CD4-positive, CD25-positive, alpha-beta regulatory T cell (primary cell): ENCODE measurements at regions not wholly inside any gene's neighbourhood (a gene's known extent, or its start where the extent isn't known, plus 50 kb on each side); places are given as distances from the start of the nearest gene placed in this dataset.

Experiments
- ATAC-seq, 2 donors: fragments of 150-1000 bp; cut with Tn5 transposase; one replicate each; pipeline ENCODE4 v1.10.0; 2021; ENCODE audit warnings: low read depth in 2 of 2, moderate number of reproducible peaks in 2 of 2, moderate library complexity in 1 of 2
- DNase-seq, 3 donors: peaks; one replicate each; pipeline versions ENCODE4 v3.0.0 to v3.0.0-alpha.2; 2012 to 2022; ENCODE audit warnings: mixed read lengths in 1 of 3
- H3K27ac ChIP-seq: one replicate; pipeline ENCODE4 v1.7.0; 2013; ENCODE audit warnings: mild to moderate bottlenecking, low read length; ENCODE audit not compliant: insufficient read depth, poor library complexity, severe bottlenecking
- H3K27me3 ChIP-seq: one replicate; pipeline ENCODE4 v1.7.0; 2013; ENCODE audit warnings: low read length; ENCODE audit not compliant: control insufficient read depth, insufficient read depth
- H3K36me3 ChIP-seq: one replicate; pipeline ENCODE4 v1.7.0; 2013; ENCODE audit warnings: mild to moderate bottlenecking, low read length, moderate library complexity; ENCODE audit not compliant: control insufficient read depth, insufficient read depth
- H3K4me1 ChIP-seq: 2 replicates; pipeline ENCODE4 v1.7.0; 2013; ENCODE audit warnings: mild to moderate bottlenecking, low read length; ENCODE audit not compliant: insufficient read depth, control insufficient read depth, poor library complexity, severe bottlenecking
- H3K4me3 ChIP-seq: one replicate; pipeline ENCODE4 v1.7.0; 2013; ENCODE audit warnings: low read depth, mild to moderate bottlenecking, low read length, moderate library complexity
- H3K9me3 ChIP-seq, 2 experiments: 1 replicate in 1 of 2; 2 replicates in 1 of 2; pipeline ENCODE4 v1.7.0; 2013; ENCODE audit warnings: low read length in 2 of 2, mild to moderate bottlenecking in 1 of 2, moderate library complexity in 1 of 2; ENCODE audit not compliant: control insufficient read depth in 2 of 2
- H3K27ac Mint-ChIP-seq, 3 donors: one replicate each; pipeline ENCODE4 v1.8.0; 2020 to 2022; ENCODE audit warnings: mild to moderate bottlenecking in 3 of 3, mixed read lengths in 3 of 3, moderate library complexity in 2 of 3
- H3K27me3 Mint-ChIP-seq: one replicate; pipeline ENCODE4 v1.8.0; 2022; ENCODE audit warnings: mild to moderate bottlenecking, mixed read lengths
- H3K36me3 Mint-ChIP-seq: one replicate; pipeline ENCODE4 v1.8.0; 2020; ENCODE audit warnings: mixed read lengths
- H3K4me1 Mint-ChIP-seq, 4 donors: one replicate each; pipeline ENCODE4 v1.8.0; 2020 to 2022; ENCODE audit warnings: mixed read lengths in 4 of 4, mild to moderate bottlenecking in 1 of 4
- H3K4me3 Mint-ChIP-seq, 4 donors: one replicate each; pipeline ENCODE4 v1.8.0; 2020 to 2022; ENCODE audit warnings: mild to moderate bottlenecking in 4 of 4, mixed read lengths in 4 of 4, moderate library complexity in 3 of 4
- H3K9me3 Mint-ChIP-seq, 7 donors: one replicate each; pipeline ENCODE4 v1.8.0; 2020 to 2022; ENCODE audit warnings: mixed read lengths in 7 of 7, mild to moderate bottlenecking in 3 of 7, moderate library complexity in 2 of 7

DNA sequence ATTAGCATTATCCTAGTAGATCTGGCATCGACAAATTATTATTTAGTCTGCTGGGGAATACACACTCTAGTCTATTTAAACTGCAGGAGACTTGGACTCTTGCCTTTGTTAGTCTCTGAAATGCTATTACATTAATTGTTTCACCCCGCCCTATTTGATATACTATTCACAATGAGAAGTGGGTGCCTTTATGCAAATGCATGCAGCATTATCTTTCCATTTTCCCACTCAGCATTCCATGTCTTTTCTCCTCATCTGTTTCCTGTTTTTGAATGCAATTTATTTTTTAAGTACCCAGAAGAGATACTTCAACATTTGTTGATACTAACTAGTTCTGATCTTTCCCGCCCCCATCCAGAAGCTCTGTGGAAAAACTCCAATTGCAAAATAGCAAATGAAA lies 395.3 kb upstream of the NXPH2 start:
- no peak for ATAC-seq
- Mint-ChIP-seq H3K4me1 (peaks cover 0 to 5% (median 0%) of the 10 kb centered on the region in 4 donors), H3K27me3 (no peaks in the 10 kb centered on the region)

DNA sequence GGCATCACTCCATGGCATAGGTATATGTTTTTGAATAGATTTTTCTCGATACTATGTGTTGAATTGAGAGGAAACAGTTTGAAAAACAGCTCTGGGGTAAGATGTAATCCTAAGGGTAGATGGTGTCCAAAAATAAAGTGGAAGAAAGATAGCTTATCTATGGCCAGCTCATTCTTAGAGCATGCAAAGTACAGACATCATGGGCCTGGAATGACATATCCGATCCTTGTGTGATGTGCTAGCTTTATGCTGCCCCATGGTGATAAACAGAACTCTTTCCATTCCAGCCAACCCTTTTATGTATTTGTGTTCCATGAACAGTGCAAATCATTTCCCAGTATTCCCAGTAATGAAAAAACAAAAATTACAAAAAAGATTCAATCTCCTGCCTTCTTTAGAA lies 390.2 kb upstream of the NXPH2 start:
- Mint-ChIP-seq H3K4me1 (no peaks in the 10 kb centered on the region), H3K27ac (no peak overlapping the region), H3K27me3 (no peaks in the 10 kb centered on the region), H3K9me3 (peaks cover 0 to 21% (median 3%) of the 10 kb centered on the region in 7 donors), H3K4me3 (no peak overlapping the region), H3K36me3 (no peaks in the 10 kb centered on the region)
- no peak overlapping the region for H3K27ac ChIP-seq
- no peak overlapping the region for H3K4me3 ChIP-seq
- ATAC-seq (no peak), DNase-seq (no peak)
- no peaks in the 10 kb centered on the region for H3K4me1 ChIP-seq
- H3K9me3 ChIP-seq, result no peaks in the 10 kb centered on the region
- H3K27me3 ChIP-seq, result no peaks in the 10 kb centered on the region
- no peaks in the 10 kb centered on the region for H3K36me3 ChIP-seq

More for the DNA sequence above, 395.3 kb upstream of the NXPH2 start:
- H3K4me3 Mint-ChIP-seq, result no peak overlapping the region
- H3K36me3 ChIP-seq, result no peaks in the 10 kb centered on the region
- H3K36me3 Mint-ChIP-seq, result no peaks in the 10 kb centered on the region
- DNase-seq, result no peak
- H3K4me3 ChIP-seq, result no peak overlapping the region
- no peaks in the 10 kb centered on the region for H3K4me1 ChIP-seq
- no peak overlapping the region for H3K27ac ChIP-seq
- no peak overlapping the region for H3K27ac Mint-ChIP-seq
- H3K9me3 ChIP-seq, result no peaks in the 10 kb centered on the region
- H3K9me3 Mint-ChIP-seq, result peaks cover 3 to 21% (median 8%) of the 10 kb centered on the region in 7 donors
- H3K27me3 ChIP-seq, result no peaks in the 10 kb centered on the region

DNA sequence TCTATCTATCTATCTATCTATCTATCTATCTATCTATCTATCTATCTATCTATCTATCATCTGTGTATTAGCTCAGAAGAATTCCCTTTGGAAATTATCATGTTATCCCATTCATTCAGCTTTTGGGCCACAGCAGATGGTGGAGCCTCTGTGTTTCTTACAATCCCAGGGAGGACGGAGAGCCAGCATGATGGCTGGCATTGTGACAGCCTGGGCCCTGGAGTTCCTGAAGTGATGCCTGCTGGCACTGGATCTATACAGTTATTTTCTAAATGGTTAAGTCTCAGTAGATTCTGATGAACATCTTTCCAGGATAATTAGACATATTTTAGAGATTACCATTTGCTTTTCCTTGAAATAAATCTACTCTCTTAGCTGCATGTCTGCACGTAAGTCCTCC lies 385.4 kb upstream of the NXPH2 start:
- no peak overlapping the region for H3K4me3 ChIP-seq
- H3K4me1 Mint-ChIP-seq, result no peaks in the 10 kb centered on the region
- no peak overlapping the region for H3K27ac Mint-ChIP-seq
- H3K9me3 Mint-ChIP-seq, result peaks cover 0 to 10% (median 3%) of the 10 kb centered on the region in 7 donors
- no peaks in the 10 kb centered on the region for H3K4me1 ChIP-seq
- no peaks in the 10 kb centered on the region for H3K27me3 Mint-ChIP-seq
- DNase-seq, result no peak
- H3K27me3 ChIP-seq, result no peaks in the 10 kb centered on the region
- no peaks in the 10 kb centered on the region for H3K36me3 Mint-ChIP-seq
- no peaks in the 10 kb centered on the region for H3K9me3 ChIP-seq
- no peak for ATAC-seq
- no peaks in the 10 kb centered on the region for H3K36me3 ChIP-seq
- no peak overlapping the region for H3K27ac ChIP-seq
- H3K4me3 Mint-ChIP-seq, result no peak overlapping the region

- H3K4me3 Mint-ChIP-seq, result no peak overlapping the region
- Histone ChIP-seq H3K36me3 (no peaks in the 10 kb centered on the region), H3K27me3 (no peaks in the 10 kb centered on the region), H3K9me3 (no peaks in the 10 kb centered on the region), H3K27ac (no peak overlapping the region), H3K4me3 (no peak overlapping the region), H3K4me1 (no peaks in the 10 kb centered on the region)
- H3K4me1 Mint-ChIP-seq, result no peaks in the 10 kb centered on the region
- ATAC-seq, result no peak
- H3K9me3 Mint-ChIP-seq, result peaks cover 0 to 10% (median 3%) of the 10 kb centered on the region in 7 donors
- H3K27me3 Mint-ChIP-seq, result no peaks in the 10 kb centered on the region
- no peak for DNase-seq
- H3K36me3 Mint-ChIP-seq, result no peaks in the 10 kb centered on the region
- H3K27ac Mint-ChIP-seq, result no peak overlapping the region
These were observed 384.9 kb upstream of the NXPH2 start for GRCh38 chr2:139165041-139165440.

- Mint-ChIP-seq H3K4me3 (no peak overlapping the region), H3K27ac (no peak overlapping the region), H3K9me3 (peaks cover 0 to 18% (median 2%) of the 10 kb centered on the region in 7 donors), H3K27me3 (no peaks in the 10 kb centered on the region), H3K4me1 (no peaks in the 10 kb centered on the region), H3K36me3 (no peaks in the 10 kb centered on the region)
- H3K27me3 ChIP-seq, result no peaks in the 10 kb centered on the region
- no peaks in the 10 kb centered on the region for H3K9me3 ChIP-seq
- ATAC-seq (no peak), DNase-seq (no peak)
- H3K27ac ChIP-seq, result no peak overlapping the region
- H3K36me3 ChIP-seq, result no peaks in the 10 kb centered on the region
- no peak overlapping the region for H3K4me3 ChIP-seq
- H3K4me1 ChIP-seq, result no peaks in the 10 kb centered on the region
These were observed 382.8 kb upstream of the NXPH2 start for GRCh38 chr2:139162957-139163356.

- Histone ChIP-seq H3K27me3 (no peaks in the 10 kb centered on the region), H3K27ac (no peak overlapping the region), H3K36me3 (no peaks in the 10 kb centered on the region), H3K9me3 (no peaks in the 10 kb centered on the region), H3K4me3 (no peak overlapping the region), H3K4me1 (no peaks in the 10 kb centered on the region)
- DNase-seq (no peak), ATAC-seq (no peak)
- Mint-ChIP-seq H3K27me3 (no peaks in the 10 kb centered on the region), H3K27ac (no peak overlapping the region), H3K4me1 (no peaks in the 10 kb centered on the region), H3K4me3 (no peak overlapping the region), H3K9me3 (peaks cover 0 to 17% (median 2%) of the 10 kb centered on the region in 7 donors), H3K36me3 (no peaks in the 10 kb centered on the region)
These were observed 382.3 kb upstream of the NXPH2 start for GRCh38 chr2:139162456-139162855.

GRCh38 chr2:139160836-139161235 lies 380.6 kb upstream of the NXPH2 start:
- Histone ChIP-seq H3K36me3 (no peaks in the 10 kb centered on the region), H3K9me3 (no peaks in the 10 kb centered on the region), H3K27ac (no peak overlapping the region), H3K4me3 (no peak overlapping the region), H3K27me3 (no peaks in the 10 kb centered on the region), H3K4me1 (no peaks in the 10 kb centered on the region)
- Mint-ChIP-seq H3K36me3 (no peaks in the 10 kb centered on the region), H3K9me3 (peaks cover 0 to 23% (median 2%) of the 10 kb centered on the region in 7 donors), H3K27ac (no peak overlapping the region), H3K4me3 (no peak overlapping the region), H3K4me1 (no peaks in the 10 kb centered on the region), H3K27me3 (no peaks in the 10 kb centered on the region)
- no peak for DNase-seq
- no peak for ATAC-seq

DNA sequence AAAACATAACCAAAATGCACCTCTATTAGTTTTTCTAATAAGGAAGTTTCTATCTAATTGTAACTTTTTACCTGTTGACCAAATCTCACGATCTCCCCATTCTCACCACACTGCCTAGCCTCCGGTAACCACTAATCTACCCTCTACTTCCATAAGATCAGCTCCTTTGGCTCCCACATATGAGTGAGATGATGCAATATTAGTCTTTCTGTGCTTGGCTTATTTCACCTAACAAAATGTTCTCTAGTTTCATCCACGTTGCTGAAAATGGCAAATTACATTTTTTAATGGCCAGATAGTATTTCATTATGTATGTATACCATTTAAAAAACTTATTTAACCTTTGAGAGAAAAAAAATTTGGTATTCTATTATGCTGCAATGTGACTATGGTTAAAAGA lies 379.0 kb upstream of the NXPH2 start:
- Mint-ChIP-seq H3K27ac (no peak overlapping the region), H3K4me3 (no peak overlapping the region), H3K9me3 (peaks cover 0 to 34% (median 6%) of the 10 kb centered on the region in 7 donors), H3K4me1 (no peaks in the 10 kb centered on the region), H3K36me3 (no peaks in the 10 kb centered on the region), H3K27me3 (no peaks in the 10 kb centered on the region)
- H3K4me3 ChIP-seq, result no peak overlapping the region
- H3K27me3 ChIP-seq, result no peaks in the 10 kb centered on the region
- H3K36me3 ChIP-seq, result no peaks in the 10 kb centered on the region
- no peak overlapping the region for H3K27ac ChIP-seq
- no peak for ATAC-seq
- H3K4me1 ChIP-seq, result no peaks in the 10 kb centered on the region
- H3K9me3 ChIP-seq, result no peaks in the 10 kb centered on the region
- DNase-seq, result no peak
